Fibroblast of mammary gland (primary cell): ENCODE measurements at regions not wholly inside any gene's neighbourhood (a gene's known extent, or its start where the extent isn't known, plus 50 kb on each side); places are given as distances from the start of the nearest gene placed in this dataset.
A peak's percentile ranks its signal among the peaks of the same experiment; 100 is the strongest.

Source experiments
- DNase-seq: peaks from one replicate; pipeline ENCODE4 v3.0.0-alpha.2; 2010; ENCODE audit warnings: low read depth
- H3K4me3 ChIP-seq: 2 replicates; pipeline ENCODE4 v1.5.1; 2011; ENCODE audit warnings: low read depth, mild to moderate bottlenecking, low read length, moderate library complexity; ENCODE audit not compliant: control insufficient read depth
- CTCF ChIP-seq: conservative IDR thresholded peaks from 2 replicates; pipeline ENCODE4 v1.5.1; 2011; ENCODE audit warnings: low read depth, low read length, inconsistent platforms; ENCODE audit not compliant: control insufficient read depth, insufficient read depth

- no peak overlapping the region for H3K4me3 ChIP-seq
- no peak for DNase-seq
- TF ChIP-seq CTCF = no peak
Observed at GRCh38 chr4:130403221-130403620, 1307.3 kb downstream of the C4orf33 start.

- no peak for DNase-seq
- no peak overlapping the region for H3K4me3 ChIP-seq
- no peak for TF ChIP-seq CTCF
Observed at GRCh38 chr4:130416228-130416627, 1320.3 kb downstream of the C4orf33 start.

GRCh38 chr4:130419211-130419975 lies 1323.4 kb downstream of the C4orf33 start:
- DNase-seq = peak; percentile 26
- H3K4me3 ChIP-seq = no peak overlapping the region
- TF ChIP-seq CTCF = no peak

- TF ChIP-seq CTCF = no peak
- no peak overlapping the region for H3K4me3 ChIP-seq
- DNase-seq = no peak
Observed at GRCh38 chr4:130422261-130422660, 1326.3 kb downstream of the C4orf33 start.

- no peak for DNase-seq
- no peak for TF ChIP-seq CTCF
- no peak overlapping the region for H3K4me3 ChIP-seq
Observed at GRCh38 chr4:130424211-130424610, 1328.3 kb downstream of the C4orf33 start.

- DNase-seq = no peak
- TF ChIP-seq CTCF = no peak
- no peak overlapping the region for H3K4me3 ChIP-seq
Observed at GRCh38 chr4:130432289-130432688, 1336.3 kb downstream of the C4orf33 start.
